Esophagus muscularis mucosa (tissue), 4 donors: ENCODE measurements at regions not wholly inside any gene's neighbourhood (a gene's known extent, or its start where the extent isn't known, plus 50 kb on each side); places are given as distances from the start of the nearest gene placed in this dataset.

ENCODE experiments used
- DNase-seq: peaks from one replicate; pipeline ENCODE4 v3.0.0-alpha.2; 2017; ENCODE audit errors: extremely low spot score
- H3K27ac ChIP-seq, 4 donors: fragments of 200-600 bp; sonication (generic); replicated peaks in 1 of 4; 1 replicate in 3 of 4; 2 replicates in 1 of 4; pipeline ENCODE4 v1.5.1; 2016 to 2019; ENCODE audit warnings: mild to moderate bottlenecking in 1 of 4
- H3K27me3 ChIP-seq, 4 donors: fragments of 200-600 bp; sonication (generic); one replicate each; pipeline versions ENCODE4 v1.5.1 to v1.6.0; 2016 to 2019
- H3K36me3 ChIP-seq, 4 donors: fragments of 200-600 bp; sonication (generic); one replicate each; pipeline ENCODE4 v1.5.1; 2016 to 2019
- H3K4me1 ChIP-seq, 4 donors: fragments of 200-600 bp; sonication (generic); one replicate each; pipeline ENCODE4 v1.5.1; 2016 to 2019
- H3K4me3 ChIP-seq, 4 donors: fragments of 200-600 bp; sonication (generic); 1 replicate in 2 of 4; 2 replicates in 2 of 4; pipeline ENCODE4 v1.5.1; 2016 to 2019; ENCODE audit warnings: mild to moderate bottlenecking in 4 of 4, moderate library complexity in 1 of 4
- H3K9me3 ChIP-seq, 4 donors: fragments of 200-600 bp; sonication (generic); 1 replicate in 3 of 4; 2 replicates in 1 of 4; pipeline ENCODE4 v1.5.1; 2016 to 2019
- CTCF ChIP-seq, 3 experiments: fragments of 200-600 bp in 2 of 3; fragments of 450-650 bp in 1 of 3; sonication (generic) in 2 of 3; IDR thresholded peaks; one replicate each; pipeline ENCODE4 v1.5.1; 2017 to 2019; ENCODE audit warnings: antibody characterized with exemption in 3 of 3, mild to moderate bottlenecking in 2 of 3, moderate library complexity in 1 of 3
- EP300 ChIP-seq: sonication (generic); formaldehyde crosslinking; IDR thresholded peaks from one replicate; pipeline ENCODE4 v1.6.1; 2017; ENCODE audit warnings: antibody characterized with exemption
- POLR2A ChIP-seq: fragments of 450-650 bp; IDR thresholded peaks from one replicate; pipeline ENCODE4 v1.6.1; 2017; ENCODE audit warnings: antibody characterized with exemption, moderate library complexity, mild to moderate bottlenecking, low read depth
- POLR2AphosphoS5 ChIP-seq, 2 donors: sonication (generic); formaldehyde crosslinking; IDR thresholded peaks; one replicate each; pipeline ENCODE4 v1.6.1; 2017; ENCODE audit warnings: antibody characterized with exemption in 2 of 2
- WGBS: methylation state at CpG from one replicate; pipeline ENCODE4 v1.1.5; 2018; 5-methylcytosine and 5-hydroxymethylcytosine counted together
- intact Hi-C: fragments of 100-400 bp; cut with DNase I; formaldehyde crosslinking; loops from one replicate; pipeline ENCODE4 v1.15.1; 2023

DNA sequence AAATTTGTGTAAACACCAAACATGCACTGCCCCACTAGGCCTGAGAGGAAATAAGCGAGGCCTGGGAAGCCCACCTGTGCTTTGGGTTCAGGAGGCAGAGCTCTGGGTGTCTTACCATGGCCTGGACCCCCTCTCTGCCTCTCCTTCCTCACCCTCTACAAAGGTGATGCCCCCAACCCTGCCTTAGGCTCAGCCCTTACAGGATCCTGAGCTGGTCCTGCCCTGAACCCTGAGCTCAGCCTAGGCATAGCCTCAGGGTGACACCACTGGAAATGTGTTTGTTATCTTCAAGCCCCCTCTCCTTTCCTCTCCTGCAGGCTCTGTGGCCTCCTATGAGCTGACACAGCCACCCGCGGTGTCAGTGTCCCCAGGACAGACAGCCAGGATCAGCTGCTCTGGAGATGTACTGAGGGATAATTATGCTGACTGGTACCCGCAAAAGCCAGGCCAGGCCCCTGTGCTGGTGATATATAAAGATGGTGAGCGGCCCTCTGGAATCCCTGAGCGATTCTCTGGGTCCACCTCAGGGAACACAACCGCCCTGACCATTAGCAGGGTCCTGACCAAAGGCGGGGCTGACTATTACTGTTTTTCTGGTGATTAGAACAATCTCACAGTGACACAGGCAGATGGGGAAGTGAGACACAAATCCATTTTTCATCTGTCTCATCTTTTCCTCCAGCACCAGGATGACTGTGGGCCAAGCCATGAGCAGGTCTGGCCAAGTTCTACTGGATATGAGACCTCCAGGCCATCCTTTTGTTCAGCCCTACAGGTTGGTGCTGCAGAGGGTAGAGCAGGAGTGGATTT is 117.8 kb downstream of the GGTLC2 start:
- H3K4me3 ChIP-seq, result no peak overlapping the region
- no peaks in the 10 kb centered on the region for H3K9me3 ChIP-seq
- no peak overlapping the region for H3K27ac ChIP-seq
- 91% methylated on average over 8 of the region's 8 CpGs for WGBS
- no peaks in the 10 kb centered on the region for H3K36me3 ChIP-seq
- H3K4me1 ChIP-seq, result no peaks in the 10 kb centered on the region
- TF ChIP-seq CTCF (IDR thresholded peaks at IDR 0.05), result no peak
- no peak for TF ChIP-seq POLR2AphosphoS5 (IDR thresholded peaks at IDR 0.05)
- TF ChIP-seq POLR2A, result no peak
- TF ChIP-seq EP300, result no peak
- H3K27me3 ChIP-seq, result peaks cover 0 to 2% (median 0%) of the 10 kb centered on the region in 4 donors
- DNase-seq, result no peak
- intact Hi-C loops, result no loop called here

- Histone ChIP-seq H3K27me3 (peaks cover 0 to 15% (median 0%) of the 10 kb centered on the region in 4 donors), H3K4me1 (no peaks in the 10 kb centered on the region), H3K27ac (no peak overlapping the region), H3K36me3 (no peaks in the 10 kb centered on the region), H3K4me3 (no peak overlapping the region), H3K9me3 (no peaks in the 10 kb centered on the region)
- TF ChIP-seq POLR2AphosphoS5 (IDR thresholded peaks at IDR 0.05) (no peak), CTCF (IDR thresholded peaks at IDR 0.05) (no peak), EP300 (no peak), POLR2A (no peak)
- 83% methylated on average over 4 of the region's 4 CpGs for whole genome bisulfite sequencing
- DNase-seq, result no peak
- intact Hi-C loops, result no loop called here
Measured at GRCh38 chr22:22763512-22763911, 119.1 kb downstream of the GGTLC2 start.

GRCh38 chr22:22764085-22764484 is 119.7 kb downstream of the GGTLC2 start:
- Histone ChIP-seq H3K9me3 (no peaks in the 10 kb centered on the region), H3K27me3 (peaks cover 0 to 19% (median 0%) of the 10 kb centered on the region in 4 donors), H3K4me1 (no peaks in the 10 kb centered on the region), H3K4me3 (no peak overlapping the region), H3K27ac (no peak overlapping the region), H3K36me3 (no peaks in the 10 kb centered on the region)
- WGBS, result 56% methylated on average over 1 of the region's 2 CpGs
- TF ChIP-seq CTCF (IDR thresholded peaks at IDR 0.05) (no peak), POLR2A (no peak), POLR2AphosphoS5 (IDR thresholded peaks at IDR 0.05) (no peak), EP300 (no peak)
- no peak for DNase-seq
- intact Hi-C loops, result no loop called here

- Histone ChIP-seq H3K9me3 (no peaks in the 10 kb centered on the region), H3K36me3 (no peaks in the 10 kb centered on the region), H3K27ac (no peak overlapping the region), H3K27me3 (peaks cover 0 to 20% (median 0%) of the 10 kb centered on the region in 4 donors), H3K4me3 (no peak overlapping the region), H3K4me1 (no peaks in the 10 kb centered on the region)
- WGBS, result 49% methylated on average over 10 of the region's 10 CpGs
- no peak for DNase-seq
- intact Hi-C loops, result no loop called here
- TF ChIP-seq EP300, result no peak
- TF ChIP-seq POLR2A, result no peak
- TF ChIP-seq CTCF (IDR thresholded peaks at IDR 0.05), result no peak
- no peak for TF ChIP-seq POLR2AphosphoS5 (IDR thresholded peaks at IDR 0.05)
Measured at GRCh38 chr22:22767876-22768602, 119.6 kb upstream of the IGLL5 start.
